GM19328 (cell line): ENCODE measurements at regions not wholly inside any gene's neighbourhood (a gene's known extent, or its start where the extent isn't known, plus 50 kb on each side); places are given as distances from the start of the nearest gene placed in this dataset.
"Not testable (repeated sequence)": the region's sequence is repeated elsewhere in the genome, so short reads cannot be mapped to it uniquely, and the experiment has no call there.

ENCODE experiments used
- ATAC-seq: cut with Tn5 transposase; IDR thresholded peaks from one replicate; pipeline ENCODE4 v1.9.1; 2021; ENCODE audit warnings: mild to moderate bottlenecking, moderate library complexity; ENCODE audit not compliant: unreplicated experiment

GRCh38 chr17:77794846-77795245 is 163.7 kb upstream of the TNRC6C start:
- ATAC-seq = no peak

GRCh38 chr17:77795685-77796084 is 162.8 kb upstream of the TNRC6C start:
- no peak for ATAC-seq

DNA sequence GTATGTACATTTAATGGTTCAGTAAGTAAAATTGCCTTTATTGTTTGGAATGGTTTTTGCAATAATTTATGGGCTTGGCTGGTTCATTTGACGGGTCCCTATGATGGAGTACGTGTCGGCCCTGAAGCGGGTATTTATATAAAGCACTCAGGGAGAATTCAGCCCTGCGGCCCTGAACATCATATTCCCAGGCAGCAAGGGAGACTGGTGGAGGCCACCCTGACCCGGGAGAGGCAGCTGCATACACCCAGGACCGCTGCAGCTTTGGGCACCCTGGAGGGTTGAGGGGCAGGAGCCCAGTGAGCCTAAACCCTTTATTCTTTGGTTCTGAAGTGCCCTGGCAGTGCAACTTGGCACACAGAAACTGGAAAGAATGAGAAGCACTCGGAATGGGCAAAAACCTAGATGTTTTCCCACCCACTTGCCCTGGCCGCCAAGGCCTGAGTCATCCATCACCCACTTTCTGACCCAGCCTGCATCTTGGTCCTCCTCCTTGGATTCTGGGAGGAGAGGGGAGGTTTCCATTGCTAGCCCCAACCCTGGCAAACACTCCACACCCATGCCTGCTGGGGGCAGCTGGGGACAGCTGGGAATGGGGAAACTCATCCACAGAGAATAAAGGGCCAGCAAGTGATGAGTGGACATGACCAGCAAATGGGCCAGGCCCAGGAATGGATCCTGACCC is 162.2 kb upstream of the TNRC6C start:
- no peak for ATAC-seq

- no peak for ATAC-seq
Measured at GRCh38 chr17:77798031-77798430, 160.5 kb upstream of the TNRC6C start.

DNA sequence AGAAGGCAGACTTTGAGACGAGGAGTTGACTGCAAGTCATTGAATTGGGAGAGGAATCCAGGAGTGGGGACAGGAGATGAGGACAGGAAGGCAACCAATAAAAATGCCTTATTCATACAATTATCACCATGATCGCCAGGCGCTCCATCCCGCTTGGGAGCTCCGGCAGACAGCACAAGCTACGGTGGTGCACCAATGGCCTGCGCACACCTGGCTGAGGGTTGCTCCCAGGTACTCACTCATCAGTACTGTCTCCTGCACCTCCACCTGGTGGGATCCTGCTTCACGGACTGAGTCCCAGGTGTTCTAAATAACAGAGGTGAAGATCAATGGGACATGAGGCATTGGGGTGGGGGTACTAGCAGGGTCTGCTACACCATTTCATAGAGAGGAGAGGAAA is 160.0 kb upstream of the TNRC6C start:
- no peak for ATAC-seq

DNA sequence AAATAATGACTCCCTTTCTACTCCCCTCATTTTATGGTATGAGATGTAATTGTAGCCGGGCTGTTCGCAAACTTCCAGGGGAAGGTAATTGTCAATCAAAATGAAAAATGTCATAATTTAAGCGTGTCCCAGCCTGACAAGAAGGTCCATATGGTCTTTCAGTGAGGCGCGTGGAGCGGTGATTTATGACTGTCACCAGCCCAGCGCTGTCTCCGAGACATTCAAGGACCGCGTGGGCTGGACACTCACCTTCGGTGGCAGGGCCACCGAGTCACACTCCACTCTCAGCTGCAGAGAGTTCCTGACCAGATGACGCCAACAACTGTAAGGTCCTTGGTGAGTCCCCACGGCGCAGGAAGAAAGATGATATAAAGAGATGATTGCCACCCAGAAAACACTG is 157.7 kb upstream of the TNRC6C start:
- no peak for ATAC-seq

GRCh38 chr17:77801545-77802332 is 156.8 kb upstream of the TNRC6C start:
- ATAC-seq = no peak

GRCh38 chr17:77802333-77802615 is 156.2 kb upstream of the TNRC6C start:
- ATAC-seq = no peak

DNA sequence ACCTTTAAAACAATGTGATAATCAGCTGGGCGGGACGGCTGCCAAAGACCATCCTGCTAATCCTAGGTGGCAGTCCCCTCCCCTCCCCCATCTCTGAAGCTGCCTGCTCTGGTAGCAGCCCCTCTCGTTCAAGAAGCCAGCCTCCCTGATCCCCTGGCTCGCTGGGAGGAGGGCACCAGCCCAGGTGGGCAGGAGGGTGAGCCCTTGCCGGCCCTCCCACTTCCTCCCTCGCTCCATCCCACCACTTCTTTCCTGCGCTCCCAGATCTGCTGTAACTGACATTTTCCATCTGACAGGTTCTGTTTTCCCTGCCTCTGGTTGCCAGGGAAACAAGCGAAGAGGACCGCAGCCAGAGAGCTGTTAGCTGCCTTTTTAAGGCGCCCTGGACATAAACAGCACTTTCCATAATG is 155.7 kb upstream of the TNRC6C start:
- ATAC-seq = no peak

GRCh38 chr17:77803726-77804125 is 154.8 kb upstream of the TNRC6C start:
- ATAC-seq = no peak

- ATAC-seq = no peak
Measured at GRCh38 chr17:77804796-77805426, 153.6 kb upstream of the TNRC6C start.

DNA sequence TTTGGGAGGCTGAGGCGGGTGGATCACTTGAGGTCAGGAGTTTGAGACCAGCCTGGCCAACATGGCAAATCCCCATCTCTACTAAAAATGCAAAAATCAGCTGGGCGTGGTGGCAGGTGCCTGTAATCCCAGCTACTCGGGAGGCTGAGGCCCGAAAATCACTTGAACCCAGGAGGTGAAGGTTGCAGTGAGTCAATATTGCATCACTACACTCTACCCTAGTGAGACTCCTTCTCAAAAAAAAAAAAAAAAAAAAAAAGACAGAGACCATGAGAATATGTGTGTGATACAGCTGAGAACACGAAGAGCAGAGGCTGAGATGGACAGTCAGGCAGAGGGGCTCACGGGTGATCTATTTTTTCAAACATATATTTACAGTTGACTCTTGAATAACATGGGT is 152.5 kb upstream of the TNRC6C start:
- not testable (repeated sequence) for ATAC-seq

DNA sequence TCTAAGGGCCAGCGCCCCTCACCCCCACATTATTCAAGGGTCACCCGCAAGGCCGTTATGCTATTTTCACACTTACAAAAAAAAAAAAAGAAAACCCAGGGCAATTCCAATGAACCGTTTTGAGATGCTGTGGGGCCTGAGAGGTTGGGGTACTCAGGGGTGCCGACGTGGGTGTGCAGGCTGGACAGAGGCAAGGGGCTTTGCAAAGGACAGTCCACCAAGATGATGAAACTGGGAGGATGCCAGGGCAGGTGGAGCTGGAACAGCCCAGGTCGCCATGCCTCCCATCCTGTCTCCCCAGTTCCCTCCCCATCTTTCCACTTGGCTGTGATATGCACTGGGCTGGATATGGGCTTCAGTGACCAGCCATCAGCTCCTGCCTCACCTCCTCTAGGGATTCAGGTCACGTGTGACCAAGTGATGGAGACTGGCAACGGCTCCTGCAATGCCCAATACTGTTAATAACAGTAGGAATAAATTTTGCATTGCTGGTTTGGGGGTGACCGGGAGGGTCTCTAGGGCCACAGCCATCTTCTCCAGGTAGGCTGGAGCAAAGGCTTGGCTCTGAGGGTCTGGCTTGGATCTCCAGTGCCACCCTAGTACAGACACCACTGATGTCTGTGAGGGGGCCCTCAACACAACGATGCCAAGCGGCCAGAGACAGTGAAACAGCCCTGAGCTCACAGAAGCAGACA is 151.3 kb upstream of the TNRC6C start:
- no peak for ATAC-seq

DNA sequence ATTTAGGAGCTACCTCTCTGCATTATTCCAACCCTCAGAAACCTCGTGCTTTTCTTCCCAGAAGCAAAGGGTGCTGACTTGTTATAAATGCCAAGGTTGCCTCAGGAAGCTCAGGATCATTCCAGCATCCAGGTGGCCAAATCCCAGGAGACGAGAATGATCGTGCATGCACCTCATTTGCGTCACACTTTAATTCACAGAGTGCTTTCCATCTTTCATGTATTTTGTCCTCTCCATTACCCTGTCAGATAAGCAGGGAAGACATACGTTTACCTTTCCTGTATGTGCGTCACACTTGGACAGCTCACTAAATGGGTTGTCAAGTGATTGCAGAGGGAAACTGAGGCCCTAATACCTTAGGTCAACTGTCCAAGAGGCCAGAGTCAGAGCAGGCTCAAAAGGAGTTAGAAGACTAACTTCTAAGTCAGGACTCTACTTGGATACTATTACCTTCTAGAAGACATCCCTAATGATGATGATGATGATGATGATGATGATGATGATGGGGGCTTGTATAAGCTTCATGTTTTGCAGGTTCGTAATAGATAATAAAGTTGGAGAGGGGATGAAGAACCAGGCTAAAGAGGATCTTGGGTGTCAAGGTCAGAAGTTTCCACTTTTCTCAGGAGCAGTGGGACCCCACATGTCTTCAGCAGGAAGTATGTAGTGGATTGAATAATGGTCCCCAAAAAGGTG is 150.6 kb upstream of the TNRC6C start:
- no peak for ATAC-seq

DNA sequence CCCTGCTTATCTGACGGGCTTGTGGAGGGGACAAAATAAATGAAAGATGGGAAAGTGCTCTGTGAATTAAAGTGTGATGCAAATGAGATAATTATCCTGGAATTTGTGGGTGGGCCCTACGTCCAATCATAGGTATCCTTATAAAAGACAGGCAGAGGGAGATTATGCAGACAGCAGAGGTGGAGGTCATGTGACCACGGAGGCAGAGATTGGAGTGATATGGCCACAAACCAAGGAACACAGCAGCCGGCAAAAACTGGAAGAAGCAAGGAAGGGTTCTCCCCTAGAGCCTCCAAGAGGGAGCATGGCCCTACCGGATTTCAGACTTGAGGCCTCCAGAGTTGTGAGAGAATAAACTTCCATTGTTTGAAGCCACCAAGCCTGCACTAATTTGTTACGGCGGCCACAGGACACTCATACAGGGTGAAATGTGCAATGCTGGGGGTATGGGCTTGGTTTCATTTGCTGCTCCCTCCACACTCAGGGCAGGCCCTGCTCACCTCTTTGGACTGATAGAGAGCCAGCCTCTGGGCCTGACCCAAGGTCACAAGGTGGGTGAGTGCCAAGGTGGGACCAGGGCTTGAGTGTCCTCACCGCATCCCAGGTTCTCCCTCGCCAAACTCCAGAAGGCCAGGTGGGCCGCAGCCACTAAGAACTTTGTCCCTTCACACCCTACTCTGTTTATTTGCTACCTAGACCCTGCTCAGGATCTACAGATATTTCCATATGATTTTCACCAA is 149.6 kb upstream of the TNRC6C start:
- ATAC-seq = no peak

GRCh38 chr17:77809814-77810213 is 148.7 kb upstream of the TNRC6C start:
- ATAC-seq = no peak

GRCh38 chr17:77810536-77810935 is 148.0 kb upstream of the TNRC6C start:
- ATAC-seq = no peak

DNA sequence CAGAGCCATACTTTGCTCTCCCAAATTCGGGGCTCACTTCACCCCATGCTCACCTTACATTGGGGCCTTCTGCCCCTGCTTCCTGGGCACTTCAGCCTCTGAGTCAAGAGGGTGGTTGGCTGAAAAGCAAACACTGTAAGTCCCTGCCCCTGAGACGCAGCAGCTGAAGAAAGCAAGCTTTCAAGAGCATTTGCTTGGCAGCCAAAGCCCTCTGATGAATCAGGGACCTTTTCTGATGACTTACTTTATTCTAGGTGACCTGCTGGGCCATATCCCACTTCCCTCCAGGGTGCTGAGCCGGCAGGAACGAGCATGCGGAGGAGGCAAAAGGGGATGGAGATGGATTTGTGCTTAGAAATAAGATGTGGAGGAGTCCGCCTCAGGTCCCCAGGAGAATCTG is 147.0 kb upstream of the TNRC6C start:
- ATAC-seq = no peak

DNA sequence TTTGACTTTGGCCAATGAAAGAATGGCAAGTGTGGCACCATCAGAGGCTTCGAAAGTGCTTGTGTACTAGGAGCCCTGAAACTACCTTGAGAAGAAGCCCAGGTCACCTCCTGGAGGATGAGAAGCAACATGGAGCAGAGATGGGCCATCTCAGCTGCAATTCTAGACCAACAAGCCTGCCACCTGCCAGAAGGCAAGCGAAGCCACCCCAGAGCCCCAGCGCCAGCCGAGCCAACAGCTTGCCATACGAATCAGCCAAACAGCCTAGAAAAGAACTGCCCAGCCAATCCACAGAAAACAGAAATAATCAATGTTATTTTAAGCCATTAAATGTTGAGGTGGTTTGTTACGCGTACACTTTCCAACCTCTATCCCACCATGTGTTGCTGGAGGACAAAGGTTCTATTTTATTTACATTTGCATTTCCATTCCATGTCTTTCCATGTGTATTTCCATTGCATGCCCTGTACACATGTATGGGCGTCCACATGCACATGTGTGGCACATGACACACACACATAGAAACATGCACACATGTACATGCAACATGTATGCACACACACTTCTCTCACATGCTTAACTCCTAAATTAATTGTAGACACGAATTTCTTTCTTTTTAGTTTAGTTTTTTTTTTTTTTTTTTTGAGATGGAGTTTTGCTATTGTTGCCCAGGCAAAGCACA is 144.3 kb upstream of the TNRC6C start:
- no peak for ATAC-seq
